Left lung (tissue), 4 donors: ENCODE measurements at regions not wholly inside any gene's neighbourhood (a gene's known extent, or its start where the extent isn't known, plus 50 kb on each side); places are given as distances from the start of the nearest gene placed in this dataset.

ENCODE experiments used
- ATAC-seq: fragments of 200-7000 bp; cut with Tn5 transposase; one replicate; pipeline ENCODE4 v1.9.1; 2020; ENCODE audit warnings: moderate library complexity
- DNase-seq, 4 donors: peaks; one replicate each; pipeline ENCODE4 v3.0.0-alpha.2; 2013 to 2020
- H3K27ac ChIP-seq, 2 donors: fragments of 200-600 bp; sonication (generic) in 1 of 2; one replicate each; pipeline versions ENCODE4 v1.5.0 to v1.8.0; 2020 to 2021
- H3K27me3 ChIP-seq, 2 donors: fragments of 200-600 bp; sonication (generic) in 1 of 2; one replicate each; pipeline versions ENCODE4 v1.5.0 to v1.8.0; 2020 to 2021
- H3K36me3 ChIP-seq, 2 donors: fragments of 200-600 bp; sonication (generic) in 1 of 2; one replicate each; pipeline versions ENCODE4 v1.5.0 to v1.8.0; 2020 to 2021
- H3K4me1 ChIP-seq, 2 donors: fragments of 200-600 bp; one replicate each; pipeline ENCODE4 v1.8.0; 2021
- H3K4me3 ChIP-seq, 2 donors: fragments of 200-600 bp; sonication (generic) in 1 of 2; one replicate each; pipeline versions ENCODE4 v1.5.0 to v1.8.0; 2020 to 2021; ENCODE audit warnings: mild to moderate bottlenecking in 1 of 2
- H3K9me3 ChIP-seq, 2 donors: fragments of 200-600 bp; sonication (generic) in 1 of 2; one replicate each; pipeline versions ENCODE4 v1.5.0 to v1.8.0; 2020 to 2021
- CTCF ChIP-seq, 2 donors: fragments of 200-600 bp; sonication (generic) in 1 of 2; IDR thresholded peaks; one replicate each; pipeline versions ENCODE4 v1.5.0 to v1.8.0; 2021; ENCODE audit warnings: antibody characterized with exemption in 2 of 2
- intact Hi-C, 2 donors: fragments of 100-400 bp; cut with DNase I; formaldehyde crosslinking; loops; one replicate each; pipeline versions ENCODE4 v1.11.2 to v1.14.2; 2022
- donor health status: DM: no; HTN: yes; CAD: no.
- donor health status: DM: no; HTN: no; CAD: no.

GRCh38 chr11:24293964-24294363 lies 202.9 kb upstream of the LUZP2 start:
- no peaks in the 10 kb centered on the region for H3K27me3 ChIP-seq
- no peaks in the 10 kb centered on the region for H3K36me3 ChIP-seq
- H3K4me1 ChIP-seq: no peaks in the 10 kb centered on the region
- ATAC-seq (no peak), DNase-seq (no peak)
- TF ChIP-seq CTCF (IDR thresholded peaks at IDR 0.05): no peak
- no peak overlapping the region for H3K27ac ChIP-seq
- no peaks in the 10 kb centered on the region for H3K9me3 ChIP-seq
- intact Hi-C loops: no loop called here
- H3K4me3 ChIP-seq: no peak overlapping the region

GRCh38 chr11:24295360-24295759 lies 201.5 kb upstream of the LUZP2 start:
- Histone ChIP-seq H3K36me3 (no peaks in the 10 kb centered on the region), H3K27me3 (no peaks in the 10 kb centered on the region), H3K4me3 (no peak overlapping the region), H3K27ac (no peak overlapping the region), H3K4me1 (no peaks in the 10 kb centered on the region), H3K9me3 (no peaks in the 10 kb centered on the region)
- peak; percentile 92 for ATAC-seq
- intact Hi-C loops: no loop called here
- no peak for DNase-seq
- no peak for TF ChIP-seq CTCF (IDR thresholded peaks at IDR 0.05)

- no peak overlapping the region for H3K27ac ChIP-seq
- ATAC-seq: no peak
- no peaks in the 10 kb centered on the region for H3K9me3 ChIP-seq
- no peaks in the 10 kb centered on the region for H3K36me3 ChIP-seq
- H3K27me3 ChIP-seq: no peaks in the 10 kb centered on the region
- intact Hi-C loops: no loop called here
- DNase-seq: no peak
- no peak overlapping the region for H3K4me3 ChIP-seq
- TF ChIP-seq CTCF (IDR thresholded peaks at IDR 0.05): no peak
- H3K4me1 ChIP-seq: no peaks in the 10 kb centered on the region
These were observed 199.4 kb upstream of the LUZP2 start for GRCh38 chr11:24297461-24297860.

GRCh38 chr11:24298146-24298545 lies 198.7 kb upstream of the LUZP2 start:
- Histone ChIP-seq H3K36me3 (no peaks in the 10 kb centered on the region), H3K4me3 (no peak overlapping the region), H3K27me3 (no peaks in the 10 kb centered on the region), H3K9me3 (no peaks in the 10 kb centered on the region), H3K4me1 (no peaks in the 10 kb centered on the region), H3K27ac (no peak overlapping the region)
- intact Hi-C loops: no loop called here
- DNase-seq (no peak), ATAC-seq (no peak)
- TF ChIP-seq CTCF (IDR thresholded peaks at IDR 0.05): no peak

- ATAC-seq (no peak), DNase-seq (no peak)
- no peak overlapping the region for H3K4me3 ChIP-seq
- H3K27ac ChIP-seq: no peak overlapping the region
- peaks cover 0 to 9% of the 10 kb centered on the region in 2 donors for H3K9me3 ChIP-seq
- no peaks in the 10 kb centered on the region for H3K27me3 ChIP-seq
- no peak for TF ChIP-seq CTCF (IDR thresholded peaks at IDR 0.05)
- H3K4me1 ChIP-seq: no peaks in the 10 kb centered on the region
- no peaks in the 10 kb centered on the region for H3K36me3 ChIP-seq
- intact Hi-C loops: no loop called here
These were observed 184.9 kb upstream of the LUZP2 start for GRCh38 chr11:24311974-24312373.
